ENCODE measurements at regions not wholly inside any gene's neighbourhood (a gene's known extent, or its start where the extent isn't known, plus 50 kb on each side); places are given as distances from the start of the nearest gene placed in this dataset.
"Not testable (repeated sequence)": the region's sequence is repeated elsewhere in the genome, so short reads cannot be mapped to it uniquely, and the experiment has no call there.

DNA sequence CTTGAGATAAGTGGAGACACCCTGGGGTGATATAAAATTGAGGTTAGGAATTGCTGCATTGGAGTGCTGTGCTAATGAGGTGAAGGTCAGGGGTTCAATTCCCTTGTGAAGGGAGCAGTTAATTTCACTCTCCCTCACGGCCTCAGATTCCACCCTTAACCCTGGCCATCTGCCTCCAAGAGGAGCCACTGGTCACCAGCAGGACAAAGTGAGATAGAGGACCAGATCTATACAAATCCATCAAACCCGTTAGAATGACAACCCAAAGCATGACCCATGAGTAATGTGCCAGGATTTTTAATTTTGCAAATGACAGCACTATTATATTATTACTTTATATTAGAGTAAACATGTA is 186.4 kb upstream of the IRF2BP2 start:
- not testable (repeated sequence) for H3K79me2 ChIP-seq (ENCODE audit: control insufficient read depth, insufficient read depth, low read length, poor library complexity); H2BK5ac ChIP-seq (ENCODE audit: low read depth, low read length, poor library complexity); H2AFZ ChIP-seq (ENCODE audit: insufficient read depth, low read length, poor library complexity); H3K4me3 ChIP-seq (ENCODE audit: low read depth, low read length); DNase-seq; H3K9me3 ChIP-seq (ENCODE audit: insufficient read depth, low read depth, low read length); H3K4me1 ChIP-seq (ENCODE audit: control insufficient read depth in 1 of 2, insufficient read depth in 2 of 2, low read length in 2 of 2); H3K36me3 ChIP-seq (ENCODE audit: control insufficient read depth in 1 of 2, insufficient read depth in 2 of 2, low read length in 2 of 2); H3K9ac ChIP-seq (ENCODE audit: low read length); H3K27ac ChIP-seq (ENCODE audit: low read depth, low read length); H3K79me1 ChIP-seq (ENCODE audit: low read length); H4K8ac ChIP-seq (ENCODE audit: low read depth, low read length); H4K91ac ChIP-seq (ENCODE audit: low read depth, low read length); H4K12ac ChIP-seq (ENCODE audit: low read depth, low read length); H2BK120ac ChIP-seq (ENCODE audit: insufficient read depth, low read length, poor library complexity); H3K4ac ChIP-seq (ENCODE audit: low read depth, low read length); H3K14ac ChIP-seq (ENCODE audit: low read length); H2AK5ac ChIP-seq (ENCODE audit: low read length); H3K23ac ChIP-seq (ENCODE audit: low read length); H2BK12ac ChIP-seq (ENCODE audit: low read length); H3K27me3 ChIP-seq (ENCODE audit: insufficient read depth, low read length); H3K4me2 ChIP-seq (ENCODE audit: low read length); H3K18ac ChIP-seq (ENCODE audit: low read length)
- WGBS (ENCODE audit: extremely low coverage, insufficient coverage, insufficient read length), result no CpG with 5 or more reads among the region's 2 CpGs

DNA sequence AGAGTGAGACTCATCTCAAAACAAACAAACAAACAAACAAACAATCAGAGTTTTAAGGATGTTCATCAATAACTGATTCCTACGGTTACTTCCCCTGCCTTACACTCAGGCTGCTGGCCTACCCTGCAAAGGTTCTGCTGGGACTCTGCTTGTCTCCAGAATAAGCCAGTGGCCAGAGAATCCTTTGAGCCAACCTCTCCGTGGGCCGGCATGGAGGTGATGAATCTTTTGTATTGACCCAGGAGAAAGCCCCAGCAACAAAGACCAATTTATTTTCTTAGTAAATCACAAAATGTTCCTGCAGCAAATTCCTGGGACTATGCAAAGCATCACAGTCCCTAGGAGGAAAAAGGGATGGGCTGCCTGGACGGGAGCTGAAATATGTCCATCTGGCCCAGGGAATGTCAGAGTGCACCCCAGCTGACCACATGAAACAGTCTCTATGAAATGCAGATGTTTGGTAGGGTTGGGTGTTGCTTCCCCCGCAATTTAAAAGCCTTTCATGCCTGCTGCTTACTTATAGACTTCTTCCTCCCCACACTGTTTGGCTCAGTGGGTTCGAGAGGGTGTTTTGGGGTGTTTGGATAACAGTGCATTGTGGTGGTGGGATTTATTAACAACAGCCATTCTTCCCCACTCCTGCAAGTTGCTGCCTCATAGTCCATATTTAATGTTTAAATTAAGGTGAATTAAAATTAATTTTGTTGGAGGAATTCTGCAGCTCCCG is 185.9 kb upstream of the IRF2BP2 start:
- not testable (repeated sequence) for H2AK5ac ChIP-seq (ENCODE audit: low read length); H3K79me1 ChIP-seq (ENCODE audit: low read length); H3K23ac ChIP-seq (ENCODE audit: low read length); H3K9me3 ChIP-seq (ENCODE audit: insufficient read depth, low read depth, low read length); H3K4me3 ChIP-seq (ENCODE audit: low read depth, low read length); H3K4me1 ChIP-seq (ENCODE audit: control insufficient read depth in 1 of 2, insufficient read depth in 2 of 2, low read length in 2 of 2); H2BK5ac ChIP-seq (ENCODE audit: low read depth, low read length, poor library complexity); H2BK120ac ChIP-seq (ENCODE audit: insufficient read depth, low read length, poor library complexity); H3K36me3 ChIP-seq (ENCODE audit: control insufficient read depth in 1 of 2, insufficient read depth in 2 of 2, low read length in 2 of 2); DNase-seq; H3K18ac ChIP-seq (ENCODE audit: low read length); H4K8ac ChIP-seq (ENCODE audit: low read depth, low read length); H3K79me2 ChIP-seq (ENCODE audit: control insufficient read depth, insufficient read depth, low read length, poor library complexity); H4K91ac ChIP-seq (ENCODE audit: low read depth, low read length); H3K27me3 ChIP-seq (ENCODE audit: insufficient read depth, low read length); H3K4me2 ChIP-seq (ENCODE audit: low read length); H3K14ac ChIP-seq (ENCODE audit: low read length); H2BK12ac ChIP-seq (ENCODE audit: low read length); H4K12ac ChIP-seq (ENCODE audit: low read depth, low read length); H3K27ac ChIP-seq (ENCODE audit: low read depth, low read length); H3K9ac ChIP-seq (ENCODE audit: low read length); H3K4ac ChIP-seq (ENCODE audit: low read depth, low read length); H2AFZ ChIP-seq (ENCODE audit: insufficient read depth, low read length, poor library complexity)
- WGBS (ENCODE audit: extremely low coverage, insufficient coverage, insufficient read length), result no CpG with 5 or more reads among the region's 7 CpGs

DNA sequence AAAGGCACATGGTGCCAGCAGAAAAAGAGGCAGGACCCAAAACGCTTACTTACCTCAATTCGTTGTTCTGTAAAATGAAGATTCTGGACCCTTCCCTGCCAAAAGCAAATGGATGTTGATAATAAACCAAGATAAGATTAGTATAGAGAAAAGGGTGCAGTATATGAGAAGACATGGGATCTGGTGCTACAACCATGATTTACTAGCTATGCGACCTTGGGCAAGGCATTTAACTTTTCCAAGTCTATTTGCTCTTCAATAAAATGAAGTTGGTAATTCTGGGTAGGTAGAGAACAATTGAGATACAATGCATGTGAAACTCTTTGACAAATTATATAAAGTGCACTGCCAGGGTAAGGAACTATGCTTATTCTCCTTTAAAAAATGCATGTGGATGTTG is 185.0 kb upstream of the IRF2BP2 start:
- not testable (repeated sequence) for H3K23ac ChIP-seq (ENCODE audit: low read length); H3K9me3 ChIP-seq (ENCODE audit: insufficient read depth, low read depth, low read length); H2BK12ac ChIP-seq (ENCODE audit: low read length); H4K91ac ChIP-seq (ENCODE audit: low read depth, low read length); H2BK5ac ChIP-seq (ENCODE audit: low read depth, low read length, poor library complexity); H3K9ac ChIP-seq (ENCODE audit: low read length); H3K27ac ChIP-seq (ENCODE audit: low read depth, low read length); H3K36me3 ChIP-seq (ENCODE audit: control insufficient read depth in 1 of 2, insufficient read depth in 2 of 2, low read length in 2 of 2); H3K4me3 ChIP-seq (ENCODE audit: low read depth, low read length); H3K4ac ChIP-seq (ENCODE audit: low read depth, low read length); H3K4me2 ChIP-seq (ENCODE audit: low read length); H3K4me1 ChIP-seq (ENCODE audit: control insufficient read depth in 1 of 2, insufficient read depth in 2 of 2, low read length in 2 of 2); H2AK5ac ChIP-seq (ENCODE audit: low read length); H3K79me1 ChIP-seq (ENCODE audit: low read length); H2AFZ ChIP-seq (ENCODE audit: insufficient read depth, low read length, poor library complexity); DNase-seq; H2BK120ac ChIP-seq (ENCODE audit: insufficient read depth, low read length, poor library complexity); H4K12ac ChIP-seq (ENCODE audit: low read depth, low read length); H3K18ac ChIP-seq (ENCODE audit: low read length); H3K27me3 ChIP-seq (ENCODE audit: insufficient read depth, low read length); H3K79me2 ChIP-seq (ENCODE audit: control insufficient read depth, insufficient read depth, low read length, poor library complexity); H3K14ac ChIP-seq (ENCODE audit: low read length); H4K8ac ChIP-seq (ENCODE audit: low read depth, low read length)
- no CpG with 5 or more reads among the region's 3 CpGs for WGBS (ENCODE audit: extremely low coverage, insufficient coverage, insufficient read length)

DNA sequence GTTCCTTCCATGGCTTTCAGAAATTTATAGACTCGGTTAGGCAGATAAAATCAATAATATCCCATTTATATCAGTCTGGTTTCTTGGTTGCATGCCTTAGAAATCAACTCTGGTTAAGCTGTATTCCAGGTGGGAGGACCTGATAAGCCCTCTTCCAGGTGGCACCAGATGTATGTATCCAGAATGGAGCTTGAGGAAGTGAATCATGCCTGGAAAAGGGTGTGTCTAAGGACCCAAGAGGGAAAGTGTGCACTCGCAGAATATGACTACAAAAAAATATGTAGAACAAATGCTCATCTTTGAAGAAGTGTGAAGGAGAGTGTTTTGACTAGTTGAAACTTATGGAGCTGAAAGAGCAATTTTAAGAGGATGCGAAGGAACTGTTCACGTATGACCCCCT is 184.5 kb upstream of the IRF2BP2 start:
- no CpG with 5 or more reads among the region's 4 CpGs for WGBS (ENCODE audit: extremely low coverage, insufficient coverage, insufficient read length)
- H3K36me3 ChIP-seq (ENCODE audit: control insufficient read depth in 1 of 2, insufficient read depth in 2 of 2, low read length in 2 of 2); H2BK120ac ChIP-seq (ENCODE audit: insufficient read depth, low read length, poor library complexity); H2AK5ac ChIP-seq (ENCODE audit: low read length); H2AFZ ChIP-seq (ENCODE audit: insufficient read depth, low read length, poor library complexity); H4K12ac ChIP-seq (ENCODE audit: low read depth, low read length); H3K27ac ChIP-seq (ENCODE audit: low read depth, low read length); H3K4me3 ChIP-seq (ENCODE audit: low read depth, low read length); H3K9me3 ChIP-seq (ENCODE audit: insufficient read depth, low read depth, low read length); H2BK5ac ChIP-seq (ENCODE audit: low read depth, low read length, poor library complexity); H2BK12ac ChIP-seq (ENCODE audit: low read length); H3K4me1 ChIP-seq (ENCODE audit: control insufficient read depth in 1 of 2, insufficient read depth in 2 of 2, low read length in 2 of 2); H3K9ac ChIP-seq (ENCODE audit: low read length); H3K18ac ChIP-seq (ENCODE audit: low read length); H3K79me1 ChIP-seq (ENCODE audit: low read length); H3K79me2 ChIP-seq (ENCODE audit: control insufficient read depth, insufficient read depth, low read length, poor library complexity); H4K8ac ChIP-seq (ENCODE audit: low read depth, low read length); H4K91ac ChIP-seq (ENCODE audit: low read depth, low read length); H3K4ac ChIP-seq (ENCODE audit: low read depth, low read length); DNase-seq; H3K27me3 ChIP-seq (ENCODE audit: insufficient read depth, low read length); H3K23ac ChIP-seq (ENCODE audit: low read length); H3K14ac ChIP-seq (ENCODE audit: low read length); H3K4me2 ChIP-seq (ENCODE audit: low read length): not testable (repeated sequence)
